SHP77 treated with DMSO at 0.1 percent for 48 hours (cell line): ENCODE measurements at regions not wholly inside any gene's neighbourhood (a gene's known extent, or its start where the extent isn't known, plus 50 kb on each side); places are given as distances from the start of the nearest gene placed in this dataset.
"Not testable (repeated sequence)": the region's sequence is repeated elsewhere in the genome, so short reads cannot be mapped to it uniquely, and the experiment has no call there.

Source experiments
- DNase-seq: peaks from one replicate; lab custom pipeline; 2025; lab: John Stamatoyannopoulos, UW

DNA sequence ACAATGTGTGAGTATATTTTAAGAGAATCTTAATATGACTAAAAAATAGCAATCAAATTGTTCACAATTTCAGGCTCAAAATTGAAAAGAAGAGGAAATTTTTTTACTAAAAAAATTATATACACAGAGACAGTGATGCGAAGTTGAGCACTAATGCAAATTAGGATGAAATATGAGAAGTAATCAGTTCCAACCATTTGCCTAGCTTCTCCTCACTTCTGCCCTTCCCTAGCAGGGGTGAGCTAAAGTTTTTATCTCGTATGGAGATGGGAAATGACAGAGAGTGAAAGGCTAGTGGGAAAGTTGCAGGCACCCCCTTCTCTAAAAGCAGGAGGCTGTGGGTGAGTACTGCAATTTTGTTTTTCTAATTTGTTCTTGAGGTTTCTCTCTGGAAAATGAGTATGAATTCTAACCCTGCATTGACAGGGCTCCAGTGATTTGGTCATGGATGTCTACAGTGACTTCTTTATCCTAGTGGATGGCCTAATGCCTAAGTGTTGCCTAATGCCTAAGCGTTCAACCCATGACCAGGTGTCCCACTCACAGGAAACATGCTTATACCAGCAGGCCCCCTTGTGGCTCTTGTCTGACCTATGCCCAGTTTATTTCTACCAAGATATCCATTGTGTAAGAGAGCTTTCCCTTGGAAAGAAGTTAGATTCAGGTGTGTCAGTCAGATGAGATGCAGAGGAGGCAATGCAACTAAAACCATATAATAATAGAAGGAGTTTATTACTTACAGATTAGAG is 78.0 kb upstream of the HNMT start:
- no peak for DNase-seq

DNA sequence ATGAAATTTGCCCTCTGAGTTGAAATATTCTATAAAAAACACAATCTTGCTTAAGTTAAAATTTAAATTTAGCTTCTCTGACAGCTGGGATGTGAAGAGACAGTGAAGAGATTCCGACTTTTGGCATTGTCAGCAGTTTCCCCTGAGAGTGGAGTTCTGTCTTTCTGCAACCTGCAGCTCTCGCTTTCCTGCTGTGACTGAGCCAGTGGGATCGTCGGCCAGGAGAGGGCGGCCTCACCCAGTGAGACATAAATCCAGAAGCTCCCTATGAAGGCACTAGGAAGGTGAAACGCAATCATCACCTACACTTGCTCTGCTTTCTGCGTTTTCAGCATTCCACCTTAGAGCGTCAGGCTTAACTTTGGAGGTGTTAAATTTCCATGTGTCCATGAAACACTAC is 75.4 kb upstream of the HNMT start:
- DNase-seq: no peak

DNA sequence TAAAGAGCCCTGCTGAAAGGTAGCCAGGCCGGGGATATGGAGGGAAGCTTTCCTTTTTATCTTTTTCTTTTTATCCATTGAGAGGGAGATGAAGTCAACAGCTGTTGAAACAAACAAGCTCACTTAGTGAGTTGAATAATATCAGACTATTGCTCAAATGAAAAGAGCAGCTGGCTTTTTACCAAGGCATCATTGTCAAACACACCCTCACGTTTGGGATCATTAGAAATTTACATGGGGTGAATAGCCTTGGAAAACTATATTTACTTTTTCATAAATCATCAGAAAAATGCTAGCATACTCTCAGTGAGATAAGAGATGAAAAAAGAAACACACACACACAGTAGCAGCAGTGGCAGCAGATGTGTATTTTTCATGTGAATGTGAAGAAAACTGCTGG is 71.5 kb upstream of the HNMT start:
- DNase-seq: peak; percentile 51

DNA sequence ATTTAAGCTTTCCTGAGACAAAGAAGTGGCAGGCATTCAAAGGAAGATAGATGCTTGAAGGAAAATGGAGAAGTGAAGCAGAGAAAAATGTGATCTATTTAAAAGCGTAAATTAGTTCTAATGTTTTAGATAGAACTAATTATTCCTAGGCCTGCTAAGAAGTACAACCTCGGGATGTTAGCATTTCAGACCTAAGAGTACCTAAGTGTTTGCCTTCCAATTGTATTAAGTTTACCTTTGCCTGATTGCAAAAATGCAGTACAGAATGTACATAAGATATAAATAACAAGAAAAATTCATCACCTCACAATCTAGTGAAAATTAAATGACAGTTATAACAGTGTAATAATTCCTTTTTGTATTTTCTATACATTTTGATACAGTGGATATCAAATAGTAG is 71.1 kb upstream of the HNMT start:
- no peak for DNase-seq

DNA sequence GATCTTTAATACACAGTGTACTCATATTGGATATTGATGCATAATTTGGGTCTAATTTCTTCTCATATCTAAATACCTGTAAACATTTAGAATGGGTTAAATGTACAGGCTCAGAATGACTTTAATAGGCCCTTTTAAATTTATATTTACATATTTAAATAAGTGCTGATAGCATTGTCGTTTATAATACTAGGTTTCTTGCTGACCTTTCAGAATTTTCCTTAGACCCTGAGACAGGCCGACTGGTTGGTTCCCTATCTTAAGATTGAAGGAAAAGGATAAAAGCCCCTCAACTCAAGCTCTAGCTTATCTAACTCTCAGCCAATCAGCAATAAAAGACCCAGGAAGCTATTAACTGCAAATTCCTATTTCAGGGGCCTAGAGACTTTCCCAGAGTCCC is 67.8 kb upstream of the HNMT start:
- no peak for DNase-seq

DNA sequence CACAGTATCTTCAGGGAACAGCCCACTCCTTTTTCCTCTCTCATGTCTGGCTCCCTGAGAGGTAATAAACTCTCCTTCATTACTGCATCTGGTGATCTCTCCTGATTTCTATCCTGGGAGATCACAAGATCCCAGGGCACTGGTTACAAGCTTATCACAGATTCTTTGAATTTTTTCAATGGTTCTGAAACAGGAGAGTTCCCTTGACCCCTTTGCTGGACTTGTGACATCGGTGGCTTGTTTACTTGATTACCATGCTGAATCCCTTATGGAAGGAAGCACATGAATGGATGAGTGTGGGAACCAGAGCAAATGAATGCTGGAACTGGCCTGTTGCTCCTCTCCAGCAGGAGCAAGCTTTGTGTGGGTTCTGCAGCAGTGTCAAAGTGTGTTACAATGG is 67.2 kb upstream of the HNMT start:
- no peak for DNase-seq

DNA sequence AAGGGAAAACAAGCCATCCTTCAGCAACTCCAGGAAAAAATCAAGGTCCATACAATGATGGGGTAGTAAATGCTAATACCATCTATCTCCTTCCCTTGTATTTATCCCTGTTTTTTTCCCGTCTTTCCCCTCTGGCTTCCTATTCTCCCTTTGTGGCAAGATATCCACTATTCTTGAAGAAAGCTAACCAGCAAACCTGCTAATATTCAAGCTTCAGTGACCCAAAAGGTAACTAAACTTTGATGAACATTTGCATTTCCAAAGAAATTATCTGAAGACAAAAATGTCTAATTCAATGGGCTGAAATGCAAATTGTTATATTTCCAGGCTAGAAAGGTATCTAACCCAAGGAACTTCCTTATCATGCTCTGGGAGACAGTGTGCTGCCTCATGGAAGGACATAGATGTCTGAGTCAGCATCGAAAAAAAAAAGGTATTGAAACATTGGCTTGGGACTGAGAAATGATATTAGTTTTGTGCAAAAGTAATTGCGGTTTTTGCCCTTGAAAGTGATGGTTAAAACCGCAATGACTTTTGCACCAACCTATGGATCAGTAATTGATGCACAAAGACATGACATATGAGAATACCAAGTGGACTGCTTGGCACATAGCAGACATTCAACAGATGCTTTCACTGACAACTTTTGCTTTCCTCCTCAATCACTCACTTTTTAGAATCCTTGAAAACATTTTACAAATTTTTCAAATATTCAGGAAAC is 63.7 kb upstream of the HNMT start:
- no peak for DNase-seq

DNA sequence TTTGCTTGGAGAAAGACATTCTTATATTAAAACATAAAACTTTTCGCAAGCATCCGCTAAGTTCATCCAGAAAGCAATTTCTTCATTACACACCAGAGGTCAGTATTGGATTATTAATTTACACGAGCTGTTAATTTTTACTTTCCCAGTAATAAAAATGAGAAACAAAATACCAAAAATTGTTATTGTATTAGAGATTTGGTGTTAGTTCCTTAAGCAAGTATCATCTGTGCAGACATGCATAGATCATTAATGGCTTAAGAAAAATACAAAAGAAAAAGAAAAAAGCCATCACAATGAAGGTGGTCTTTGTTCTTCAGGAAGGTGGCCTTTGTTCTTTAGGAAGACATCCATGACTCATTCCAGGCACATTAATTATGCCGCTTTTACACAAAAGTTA is 53.6 kb upstream of the HNMT start:
- DNase-seq: no peak

DNA sequence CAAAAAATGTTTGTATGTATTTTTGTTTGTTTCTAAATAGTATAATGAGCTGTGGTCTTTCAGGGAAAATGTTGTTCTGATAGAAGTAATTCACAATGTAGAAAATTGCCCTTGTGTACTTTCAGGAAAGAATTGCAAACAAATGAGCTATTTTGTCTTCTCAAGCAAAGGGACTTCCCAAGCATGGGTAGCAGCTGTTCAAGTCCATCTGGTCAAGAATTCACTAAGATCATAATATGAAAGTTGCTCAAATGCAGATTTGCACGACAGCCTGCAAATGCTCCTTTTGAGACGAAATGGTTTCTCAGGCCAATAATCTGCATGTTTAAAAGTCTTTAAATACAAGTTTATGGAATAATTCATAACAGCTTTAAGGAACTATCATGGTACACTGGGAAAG is 51.9 kb upstream of the HNMT start:
- no peak for DNase-seq

DNA sequence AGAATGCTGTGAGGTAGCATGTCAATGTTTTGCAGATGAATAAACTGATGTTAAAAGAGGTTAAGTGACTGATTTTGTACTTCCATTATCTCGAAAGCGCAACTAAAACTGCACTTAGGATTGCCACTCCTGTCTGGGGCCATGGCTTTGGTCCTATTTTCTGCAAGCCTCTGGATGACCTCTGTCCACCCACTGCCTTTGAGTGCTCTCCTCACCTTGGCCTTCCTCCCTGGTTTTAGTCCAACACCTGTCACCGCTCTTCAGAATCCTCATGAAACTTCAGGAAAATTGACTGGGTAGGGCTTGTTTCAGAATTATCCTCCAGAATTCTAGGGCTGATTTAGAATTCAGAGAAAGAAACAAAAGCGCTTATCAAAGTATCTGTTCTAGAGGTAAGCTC is 51.1 kb upstream of the HNMT start:
- DNase-seq: no peak

DNA sequence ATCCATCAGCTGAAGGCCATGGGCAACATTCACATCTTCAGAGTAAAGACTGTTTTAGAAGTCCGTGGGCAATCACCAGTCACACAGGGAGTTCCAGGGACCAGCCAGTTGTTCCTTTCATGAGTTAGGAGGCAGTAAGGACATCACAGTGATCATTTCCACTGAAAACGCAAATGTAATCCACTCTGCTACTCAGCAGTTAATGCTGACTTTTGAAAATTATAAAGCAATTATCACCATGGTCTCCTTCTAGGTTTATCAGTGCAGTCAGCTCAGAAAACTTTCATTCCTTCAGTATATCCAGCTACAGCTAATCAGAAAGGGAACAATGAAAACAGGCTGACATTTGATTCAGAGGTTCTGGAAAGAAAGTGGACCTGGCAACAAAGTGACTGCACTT is 50.6 kb upstream of the HNMT start:
- not testable (repeated sequence) for DNase-seq
